CD14-positive monocyte (primary cell): ENCODE measurements at regions not wholly inside any gene's neighbourhood (a gene's known extent, or its start where the extent isn't known, plus 50 kb on each side); places are given as distances from the start of the nearest gene placed in this dataset.

Source experiments
- DNase-seq, 3 donors: peaks; one replicate each; pipeline ENCODE4 v3.0.0-alpha.2; 2011 to 2022
- H2AFZ ChIP-seq: 2 replicates; pipeline ENCODE4 v1.6.0; 2012; ENCODE audit warnings: mild to moderate bottlenecking, low read depth, low read length, inconsistent platforms; ENCODE audit not compliant: insufficient read depth, poor library complexity, severe bottlenecking
- H3K27ac ChIP-seq, 2 donors: 1 replicate in 1 of 2; 2 replicates in 1 of 2; pipeline ENCODE4 v1.5.1; 2012 to 2013; ENCODE audit warnings: low read length in 2 of 2, control low read depth in 1 of 2, inconsistent platforms in 1 of 2, low read depth in 1 of 2, mild to moderate bottlenecking in 1 of 2
- H3K27me3 ChIP-seq, 2 donors: one replicate each; pipeline versions ENCODE4 v1.6.0 to v1.6.1; 2011 to 2013; ENCODE audit warnings: low read length in 2 of 2; ENCODE audit not compliant: control insufficient read depth in 2 of 2, insufficient read depth in 2 of 2
- H3K36me3 ChIP-seq, 2 donors: replicated peaks in 1 of 2; 1 replicate in 1 of 2; 2 replicates in 1 of 2; pipeline versions ENCODE4 v1.5.1 to v1.6.1; 2012 to 2013; ENCODE audit warnings: low read length in 2 of 2, control low read depth in 1 of 2, inconsistent platforms in 1 of 2, mild to moderate bottlenecking in 1 of 2; ENCODE audit not compliant: insufficient read depth in 2 of 2, control insufficient read depth in 1 of 2
- H3K4me1 ChIP-seq, 2 donors: 1 replicate in 1 of 2; 2 replicates in 1 of 2; pipeline versions ENCODE4 v1.5.1 to v1.6.1; 2012 to 2013; ENCODE audit warnings: low read length in 2 of 2, control low read depth in 1 of 2, inconsistent platforms in 1 of 2, mild to moderate bottlenecking in 1 of 2, moderate library complexity in 1 of 2; ENCODE audit not compliant: insufficient read depth in 2 of 2, control insufficient read depth in 1 of 2
- H3K4me2 ChIP-seq: replicated peaks from 2 replicates; pipeline ENCODE3; 2012; ENCODE audit warnings: low read length, moderate library complexity, mild to moderate bottlenecking; ENCODE audit not compliant: poor library complexity, severe bottlenecking; ENCODE audit errors: extremely low read depth
- H3K4me3 ChIP-seq, 3 experiments: fragments of 200-600 bp in 1 of 3; sonication (generic) in 1 of 3; replicated peaks in 1 of 3; 1 replicate in 2 of 3; 2 replicates in 1 of 3; pipeline ENCODE4 v1.5.1; 2011 to 2013; ENCODE audit warnings: low read length in 3 of 3, mild to moderate bottlenecking in 3 of 3, control low read depth in 2 of 3, low read depth in 2 of 3, inconsistent platforms in 1 of 3, moderate library complexity in 1 of 3
- H3K79me2 ChIP-seq: 2 replicates; pipeline ENCODE4 v1.6.0; 2012; ENCODE audit warnings: mild to moderate bottlenecking, control low read depth, inconsistent platforms, low read length, moderate library complexity; ENCODE audit not compliant: insufficient read depth
- H3K9ac ChIP-seq: 2 replicates; pipeline ENCODE4 v1.6.0; 2017; ENCODE audit warnings: low read length, mild to moderate bottlenecking; ENCODE audit not compliant: insufficient read depth, poor library complexity, severe bottlenecking
- H3K9me3 ChIP-seq, 2 donors: replicated peaks in 1 of 2; 1 replicate in 1 of 2; 2 replicates in 1 of 2; pipeline versions ENCODE4 v1.5.1 to v1.6.1; 2012 to 2013; ENCODE audit warnings: low read length in 2 of 2, control low read depth in 1 of 2; ENCODE audit not compliant: control insufficient read depth in 1 of 2, insufficient read depth in 1 of 2
- H4K20me1 ChIP-seq: 2 replicates; pipeline ENCODE4 v1.6.0; 2012; ENCODE audit warnings: mild to moderate bottlenecking, low read length, control low read depth, moderate library complexity; ENCODE audit not compliant: insufficient read depth
- H3K27ac Mint-ChIP-seq, 7 donors: one replicate each; pipeline ENCODE4 v1.8.0; 2020; ENCODE audit warnings: mild to moderate bottlenecking in 7 of 7, mixed read lengths in 7 of 7, moderate library complexity in 6 of 7, inconsistent platforms in 2 of 7
- H3K27me3 Mint-ChIP-seq, 3 donors: one replicate each; pipeline ENCODE4 v1.8.0; 2021 to 2022; ENCODE audit warnings: low read depth in 3 of 3, mild to moderate bottlenecking in 3 of 3, mixed read lengths in 3 of 3, moderate library complexity in 3 of 3, inconsistent platforms in 1 of 3
- H3K36me3 Mint-ChIP-seq, 2 donors: one replicate each; pipeline ENCODE4 v1.8.0; 2020; ENCODE audit warnings: mixed read lengths in 2 of 2, inconsistent platforms in 1 of 2, mild to moderate bottlenecking in 1 of 2
- H3K4me1 Mint-ChIP-seq: one replicate; pipeline ENCODE4 v1.8.0; 2020; ENCODE audit warnings: mild to moderate bottlenecking, mixed read lengths
- H3K4me3 Mint-ChIP-seq, 2 donors: one replicate each; pipeline ENCODE4 v1.8.0; 2020; ENCODE audit warnings: mild to moderate bottlenecking in 2 of 2, mixed read lengths in 2 of 2, moderate library complexity in 1 of 2
- H3K9me3 Mint-ChIP-seq, 7 donors: one replicate each; pipeline ENCODE4 v1.8.0; 2020 to 2022; ENCODE audit warnings: mixed read lengths in 7 of 7, mild to moderate bottlenecking in 6 of 7, moderate library complexity in 6 of 7, inconsistent platforms in 2 of 7
- CTCF ChIP-seq: fragments of 200-600 bp; IDR thresholded peaks from one replicate; pipeline ENCODE4 v1.8.0; 2022; ENCODE audit warnings: antibody characterized with exemption, mild to moderate bottlenecking
- WGBS: methylation state at CpG from one replicate; pipeline ENCODE4 v1.1.5; 2013; ENCODE audit warnings: missing lambda C conversion rate; ENCODE audit not compliant: insufficient coverage; 5-methylcytosine and 5-hydroxymethylcytosine counted together
- intact Hi-C, 2 donors: fragments of 100-400 bp; cut with micrococcal nuclease; formaldehyde crosslinking; loops; one replicate each; pipeline versions ENCODE4 v1.15.0 to v1.15.1; 2023

- no peaks in the 10 kb centered on the region for H3K27me3 ChIP-seq
- TF ChIP-seq CTCF: no peak
- no peak overlapping the region for H3K27ac Mint-ChIP-seq
- H3K79me2 ChIP-seq: no peaks in the 10 kb centered on the region
- H3K27ac ChIP-seq: no peak overlapping the region
- no peaks in the 10 kb centered on the region for H3K36me3 Mint-ChIP-seq
- no peaks in the 10 kb centered on the region for H3K9me3 ChIP-seq
- no peak for DNase-seq
- intact Hi-C loops: no loop called here
- no peaks in the 10 kb centered on the region for H3K4me1 ChIP-seq
- H3K4me3 Mint-ChIP-seq: no peak overlapping the region
- no peaks in the 10 kb centered on the region for H3K36me3 ChIP-seq
- no peak overlapping the region for H2AFZ ChIP-seq
- H3K4me2 ChIP-seq: no peak overlapping the region
- H3K9me3 Mint-ChIP-seq: peaks cover 0 to 10% (median 2%) of the 10 kb centered on the region in 7 donors
- no peaks in the 10 kb centered on the region for H4K20me1 ChIP-seq
- no peak overlapping the region for H3K4me3 ChIP-seq
- no peaks in the 10 kb centered on the region for H3K27me3 Mint-ChIP-seq
- H3K4me1 Mint-ChIP-seq: no peaks in the 10 kb centered on the region
- no peak overlapping the region for H3K9ac ChIP-seq
Observed at GRCh38 chr4:125390727-125391126, 76.0 kb downstream of the FAT4 start.

- WGBS: no CpG with 5 or more reads among the region's 1 CpG
- Histone ChIP-seq H3K9ac (no peak overlapping the region), H4K20me1 (no peaks in the 10 kb centered on the region), H3K4me2 (no peak overlapping the region), H3K79me2 (no peaks in the 10 kb centered on the region), H3K27me3 (no peaks in the 10 kb centered on the region), H2AFZ (no peak overlapping the region), H3K36me3 (no peaks in the 10 kb centered on the region), H3K9me3 (no peaks in the 10 kb centered on the region), H3K27ac (no peak overlapping the region), H3K4me3 (no peak overlapping the region), H3K4me1 (no peaks in the 10 kb centered on the region)
- Mint-ChIP-seq H3K36me3 (no peaks in the 10 kb centered on the region), H3K27me3 (no peaks in the 10 kb centered on the region), H3K9me3 (peaks cover 0 to 4% (median 0%) of the 10 kb centered on the region in 7 donors), H3K27ac (no peak overlapping the region), H3K4me1 (no peaks in the 10 kb centered on the region), H3K4me3 (no peak overlapping the region)
- no peak for DNase-seq
- no peak for TF ChIP-seq CTCF
- intact Hi-C loops: no loop called here
Observed at GRCh38 chr4:125392694-125393093, 77.9 kb downstream of the FAT4 start.
